OCI-LY1 (cell line): ENCODE measurements at regions not wholly inside any gene's neighbourhood (a gene's known extent, or its start where the extent isn't known, plus 50 kb on each side); places are given as distances from the start of the nearest gene placed in this dataset.

ENCODE experiments used
- H2AFZ ChIP-seq: fragments of 200-600 bp; sonication (generic), shearing (Covaris generic); 2 replicates; pipeline ENCODE4 v1.6.0; 2014; ENCODE audit warnings: antibody characterized with exemption, mild to moderate bottlenecking, low read length
- H3F3A ChIP-seq: fragments of 200-600 bp; sonication (generic), shearing (Covaris generic); 2 replicates; pipeline ENCODE4 v1.6.0; 2014; ENCODE audit warnings: mild to moderate bottlenecking, antibody characterized with exemption, low read length, moderate library complexity; ENCODE audit not compliant: insufficient read depth
- H3K27ac ChIP-seq: fragments of 200-600 bp; sonication (generic); 2 replicates; pipeline ENCODE4 v1.5.1; 2014; ENCODE audit warnings: low read length, mixed run types, mild to moderate bottlenecking, low read depth; ENCODE audit not compliant: poor library complexity, severe bottlenecking
- H3K27me3 ChIP-seq: fragments of 200-600 bp; sonication (generic); 2 replicates; pipeline ENCODE4 v1.6.0; 2014; ENCODE audit warnings: antibody characterized with exemption, mild to moderate bottlenecking, low read length, moderate library complexity; ENCODE audit not compliant: insufficient read depth
- H3K36me3 ChIP-seq: fragments of 200-600 bp; sonication (generic); 2 replicates; pipeline ENCODE4 v1.6.1; 2014; ENCODE audit warnings: mild to moderate bottlenecking, antibody characterized with exemption, low read length, moderate library complexity, mixed read lengths; ENCODE audit not compliant: insufficient read depth
- H3K4me1 ChIP-seq: fragments of 200-600 bp; sonication (generic); 2 replicates; pipeline ENCODE4 v1.5.1; 2014; ENCODE audit warnings: mild to moderate bottlenecking, low read length, moderate library complexity; ENCODE audit not compliant: insufficient read depth, severe bottlenecking
- H3K4me2 ChIP-seq: fragments of 200-600 bp; sonication (generic), shearing (Covaris generic); 2 replicates; pipeline ENCODE4 v1.6.1; 2014; ENCODE audit warnings: low read length
- H3K4me3 ChIP-seq: fragments of 200-600 bp; sonication (generic); 2 replicates; pipeline ENCODE4 v1.5.1; 2014; ENCODE audit warnings: low read length, low read depth, mild to moderate bottlenecking, mixed read lengths; ENCODE audit not compliant: poor library complexity, severe bottlenecking
- H3K79me2 ChIP-seq: fragments of 200-600 bp; shearing (Covaris generic); 2 replicates; pipeline ENCODE4 v1.6.1; 2016; ENCODE audit warnings: mixed run types, low read length, mixed read lengths; ENCODE audit not compliant: insufficient read depth
- H3K9ac ChIP-seq: fragments of 200-600 bp; sonication (generic), shearing (Covaris generic); 2 replicates; pipeline ENCODE4 v1.6.1; 2014; ENCODE audit warnings: mild to moderate bottlenecking, low read length, mixed read lengths
- H3K9me2 ChIP-seq: fragments of 200-600 bp; sonication (generic), shearing (Covaris generic); 2 replicates; pipeline ENCODE4 v1.6.1; 2014; ENCODE audit warnings: low read depth, mild to moderate bottlenecking, low read length, mixed read lengths
- H3K9me3 ChIP-seq: fragments of 200-600 bp; shearing (Covaris generic); 2 replicates; pipeline ENCODE4 v1.6.1; 2014; ENCODE audit warnings: low read length, mixed read lengths
- H4K20me1 ChIP-seq: fragments of 200-600 bp; sonication (generic), shearing (Covaris generic); 2 replicates; pipeline ENCODE4 v1.6.0; 2016; ENCODE audit warnings: mild to moderate bottlenecking, low read length; ENCODE audit not compliant: insufficient read depth
- CTCF ChIP-seq: fragments of 200-600 bp; sonication (generic), shearing (Covaris generic); IDR thresholded peaks from 2 replicates; pipeline ENCODE4 v1.5.1; 2017; ENCODE audit warnings: mild to moderate bottlenecking, antibody characterized with exemption, low read length, moderate library complexity, mixed read lengths
- EZH2 ChIP-seq: fragments of 200-600 bp; sonication (generic), shearing (Covaris generic); IDR thresholded peaks from 2 replicates; pipeline ENCODE4 v1.8.0; 2017; ENCODE audit warnings: borderline replicate concordance, mixed run types, mild to moderate bottlenecking, antibody characterized with exemption, low read length, moderate library complexity, mixed read lengths

GRCh38 chr12:74689929-74690328 lies 152.3 kb downstream of the ATXN7L3B start:
- H3K27me3 ChIP-seq: no peaks in the 10 kb centered on the region
- H2AFZ ChIP-seq: no peak overlapping the region
- no peak overlapping the region for H3K9ac ChIP-seq
- no peaks in the 10 kb centered on the region for H3K9me3 ChIP-seq
- H3K4me1 ChIP-seq: no peaks in the 10 kb centered on the region
- TF ChIP-seq EZH2 (no peak), CTCF (no peak)
- no peaks in the 10 kb centered on the region for H3F3A ChIP-seq
- no peaks in the 10 kb centered on the region for H3K9me2 ChIP-seq
- no peaks in the 10 kb centered on the region for H4K20me1 ChIP-seq
- H3K27ac ChIP-seq: no peak overlapping the region
- H3K4me2 ChIP-seq: no peak overlapping the region
- H3K4me3 ChIP-seq: no peak overlapping the region
- H3K79me2 ChIP-seq: no peaks in the 10 kb centered on the region
- H3K36me3 ChIP-seq: no peaks in the 10 kb centered on the region

GRCh38 chr12:74719447-74719846 lies 181.8 kb downstream of the ATXN7L3B start:
- Histone ChIP-seq H3K9me2 (no peaks in the 10 kb centered on the region), H3K36me3 (no peaks in the 10 kb centered on the region), H3K27ac (no peak overlapping the region), H3K4me3 (no peak overlapping the region), H3K79me2 (no peaks in the 10 kb centered on the region), H4K20me1 (no peaks in the 10 kb centered on the region), H3K27me3 (no peaks in the 10 kb centered on the region), H2AFZ (no peak overlapping the region), H3K9me3 (no peaks in the 10 kb centered on the region), H3K4me1 (no peaks in the 10 kb centered on the region), H3K4me2 (no peak overlapping the region), H3F3A (no peaks in the 10 kb centered on the region), H3K9ac (no peak overlapping the region)
- no peak for TF ChIP-seq CTCF
- TF ChIP-seq EZH2: no peak

GRCh38 chr12:74722709-74723108 lies 185.1 kb downstream of the ATXN7L3B start:
- Histone ChIP-seq H3K9me3 (no peaks in the 10 kb centered on the region), H3K4me1 (no peaks in the 10 kb centered on the region), H2AFZ (no peak overlapping the region), H3K27me3 (no peaks in the 10 kb centered on the region), H3K36me3 (no peaks in the 10 kb centered on the region), H3K4me3 (no peak overlapping the region), H3F3A (no peaks in the 10 kb centered on the region), H3K9me2 (no peaks in the 10 kb centered on the region), H4K20me1 (no peaks in the 10 kb centered on the region), H3K27ac (no peak overlapping the region), H3K9ac (no peak overlapping the region), H3K79me2 (no peaks in the 10 kb centered on the region), H3K4me2 (no peak overlapping the region)
- TF ChIP-seq EZH2 (no peak), CTCF (no peak)
